Glomerular endothelial cell (primary cell): ENCODE measurements at regions not wholly inside any gene's neighbourhood (a gene's known extent, or its start where the extent isn't known, plus 50 kb on each side); places are given as distances from the start of the nearest gene placed in this dataset.

Experiments
- DNase-seq: peaks from one replicate; pipeline ENCODE4 v3.0.0-alpha.2; 2011; ENCODE audit warnings: low read depth, low spot score; ENCODE audit errors: extremely low read depth

DNA sequence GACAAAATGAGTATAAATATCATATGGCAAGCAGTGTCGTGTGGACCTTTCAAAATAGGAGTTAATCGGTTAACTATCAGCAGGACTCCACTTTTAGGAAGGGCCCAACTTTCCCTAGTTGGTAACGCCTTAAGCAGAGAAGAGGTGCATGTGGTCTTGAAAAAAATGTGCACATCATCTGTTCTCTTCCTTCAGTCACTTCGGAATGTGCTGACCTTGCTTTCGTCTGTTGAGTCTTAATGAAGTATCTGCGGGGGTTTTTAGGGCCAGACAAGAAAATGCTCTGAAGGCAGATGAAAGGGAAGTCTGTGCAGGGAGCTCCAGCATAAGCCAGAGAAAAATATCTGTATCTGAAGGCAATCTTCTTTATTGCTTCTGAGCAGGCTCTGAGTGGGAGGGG, 185.2 kb downstream of the AEBP2 start:
- no peak for DNase-seq

DNA sequence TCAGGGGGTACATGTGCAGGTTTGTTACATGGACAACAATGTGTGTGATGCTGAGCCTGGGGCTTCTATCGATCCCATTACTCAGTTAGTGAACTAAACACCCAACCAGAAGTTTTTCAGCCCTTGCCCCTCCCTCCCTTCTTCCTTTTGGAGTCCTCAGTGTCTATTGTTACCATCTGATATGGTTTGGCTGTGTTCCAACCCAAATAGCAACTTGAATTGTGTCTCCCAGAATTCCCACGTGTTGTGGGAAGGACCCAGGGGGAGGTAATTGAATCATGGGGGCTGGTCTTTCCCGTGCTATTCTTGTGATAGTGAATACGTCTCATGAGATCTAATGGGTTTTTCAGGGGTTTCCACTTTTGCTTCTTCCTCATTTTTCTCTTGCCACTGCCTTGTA, 186.3 kb downstream of the AEBP2 start:
- peak; percentile 47 for DNase-seq

DNA sequence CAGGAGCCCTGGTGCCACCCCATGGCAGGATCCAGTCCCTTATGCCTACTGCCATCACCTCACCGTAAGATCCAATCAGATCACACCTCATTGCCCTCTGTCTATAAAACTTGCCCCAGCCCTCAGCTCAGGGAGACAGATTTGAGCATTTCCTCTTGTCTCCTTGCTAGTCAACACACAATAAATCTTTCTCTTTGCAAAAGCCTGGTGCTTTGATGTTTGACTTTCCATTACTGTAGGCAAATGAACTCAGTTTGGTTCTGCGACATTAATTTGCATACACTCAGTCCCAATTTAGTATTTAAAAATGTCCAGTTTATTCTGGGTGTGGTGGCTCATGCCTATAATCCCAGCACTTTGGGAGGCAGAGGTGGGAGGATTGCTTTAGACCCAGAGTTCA, 188.4 kb downstream of the AEBP2 start:
- DNase-seq: no peak

DNA sequence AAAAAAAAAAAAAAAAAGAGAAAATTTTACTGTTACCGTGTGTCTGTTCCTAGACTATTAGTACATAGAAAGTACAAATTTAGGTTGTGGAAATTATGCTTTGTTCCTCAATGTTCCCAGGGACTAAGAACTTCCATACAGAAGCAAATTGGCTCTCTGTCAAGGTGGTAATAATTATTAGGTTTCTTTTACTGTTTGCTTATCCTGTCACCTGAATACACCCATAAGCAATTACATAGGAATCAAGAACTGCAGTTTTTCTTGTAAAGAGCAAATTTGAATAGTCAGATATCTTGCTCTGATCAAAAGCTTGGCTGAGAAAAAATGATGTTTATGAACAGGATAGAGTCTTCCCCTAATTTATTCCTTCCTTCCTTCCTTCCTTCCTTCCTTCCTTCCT, 191.2 kb downstream of the AEBP2 start:
- no peak for DNase-seq

DNA sequence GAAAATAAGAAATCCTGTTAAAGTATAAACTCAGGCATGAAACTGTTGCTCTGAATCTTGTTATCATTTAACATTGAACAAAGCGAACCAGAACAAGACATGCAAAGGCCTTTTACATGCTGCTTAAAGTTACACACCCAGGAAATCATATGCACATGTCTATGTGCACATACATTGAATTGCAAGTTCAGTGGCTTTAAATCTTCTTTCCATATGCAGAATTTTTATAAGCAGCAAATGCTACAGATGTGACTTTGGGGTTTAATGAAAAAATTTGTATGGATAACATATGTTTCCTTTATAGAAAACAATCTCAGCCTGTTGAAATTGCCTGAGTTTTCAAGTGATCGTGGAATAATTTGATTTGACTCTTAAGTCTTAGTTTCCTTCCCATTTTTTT, 193.9 kb downstream of the AEBP2 start:
- no peak for DNase-seq

DNA sequence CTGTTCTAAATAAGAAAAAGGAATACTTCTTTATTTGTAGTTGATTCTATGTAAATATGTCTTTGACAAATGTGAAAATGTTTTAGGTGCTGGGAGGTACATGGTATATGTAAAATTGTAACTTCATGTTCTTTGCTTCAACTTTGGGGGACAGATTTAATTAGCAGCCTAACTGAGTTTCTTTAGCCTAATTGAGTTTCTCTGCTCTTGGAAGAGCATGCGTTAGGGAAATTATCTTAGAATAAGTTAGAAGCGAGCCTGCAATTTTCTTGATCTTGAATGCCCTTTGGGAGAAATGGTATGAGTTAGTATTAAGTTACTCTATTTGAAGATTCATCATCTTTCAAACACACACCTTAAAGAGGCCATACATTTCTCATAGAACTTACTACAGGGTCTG, 194.3 kb downstream of the AEBP2 start:
- DNase-seq: no peak

DNA sequence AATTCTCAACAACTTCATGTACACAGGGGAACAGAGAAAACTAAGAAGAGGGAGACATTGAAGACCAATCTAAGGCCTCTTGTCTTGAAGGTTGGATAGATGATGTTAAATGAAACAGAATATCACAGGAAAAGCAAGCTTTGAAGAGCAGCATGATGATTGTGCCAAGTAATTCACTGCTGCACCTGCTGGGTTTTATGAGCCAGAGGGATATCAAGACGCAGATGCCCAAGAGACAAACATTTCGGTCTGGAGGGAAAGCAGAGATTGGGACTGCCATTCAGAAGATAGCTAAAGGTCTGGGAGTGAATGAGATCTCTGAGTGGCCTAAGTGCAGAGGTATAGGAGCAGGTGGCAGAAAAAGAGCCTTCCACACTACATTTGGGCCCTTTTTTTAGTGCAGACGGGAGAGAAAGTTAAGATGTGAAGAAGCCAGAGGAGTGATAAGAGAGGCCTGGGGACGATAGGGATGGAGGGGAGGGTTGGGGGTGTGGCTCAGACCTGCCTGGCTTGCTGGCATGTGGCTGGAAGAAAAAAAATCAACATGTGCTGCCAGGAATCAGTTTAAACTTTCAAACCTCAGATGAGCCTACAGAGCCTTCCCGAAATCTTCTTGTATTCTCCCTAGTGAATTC, 200.6 kb downstream of the AEBP2 start:
- DNase-seq: no peak

DNA sequence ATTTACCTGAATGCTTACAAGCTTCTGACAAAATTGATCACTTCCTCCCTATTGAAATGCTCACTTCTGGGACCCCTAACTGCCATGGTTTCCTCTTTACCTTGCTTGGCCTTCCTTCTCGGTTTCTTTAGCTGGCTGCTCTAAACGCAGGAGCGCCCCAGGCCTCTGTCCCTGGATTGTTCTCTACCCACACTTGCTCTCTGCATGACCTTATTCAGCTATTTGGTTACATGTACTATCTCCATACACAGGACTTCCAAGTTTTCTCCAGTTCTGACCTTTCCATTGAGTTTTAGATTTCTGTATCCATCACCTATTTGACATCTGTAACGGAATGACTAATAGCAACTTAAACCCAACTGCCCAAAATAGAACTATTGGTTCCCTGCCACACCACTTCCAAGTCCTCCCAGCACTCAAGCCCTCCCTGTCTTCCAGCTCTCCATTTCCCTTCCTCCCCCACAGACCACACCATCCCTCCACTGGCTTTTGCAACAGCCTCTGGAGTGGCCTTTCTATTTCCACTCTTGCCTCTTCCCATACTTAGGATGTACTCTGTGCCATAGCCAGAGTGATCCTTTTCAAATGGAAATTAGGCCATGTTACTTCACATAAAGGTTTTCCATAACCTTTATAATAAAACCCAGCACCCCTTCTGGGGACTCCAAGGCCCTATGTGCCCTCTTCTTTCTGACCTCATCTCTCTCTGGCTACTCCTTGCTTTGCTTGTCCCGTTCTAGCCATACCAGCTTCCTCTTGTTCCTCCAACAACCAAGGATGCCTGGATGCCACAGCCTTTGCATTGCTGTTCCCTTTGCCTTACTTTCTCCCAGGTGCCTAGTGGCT, 202.2 kb downstream of the AEBP2 start:
- no peak for DNase-seq

DNA sequence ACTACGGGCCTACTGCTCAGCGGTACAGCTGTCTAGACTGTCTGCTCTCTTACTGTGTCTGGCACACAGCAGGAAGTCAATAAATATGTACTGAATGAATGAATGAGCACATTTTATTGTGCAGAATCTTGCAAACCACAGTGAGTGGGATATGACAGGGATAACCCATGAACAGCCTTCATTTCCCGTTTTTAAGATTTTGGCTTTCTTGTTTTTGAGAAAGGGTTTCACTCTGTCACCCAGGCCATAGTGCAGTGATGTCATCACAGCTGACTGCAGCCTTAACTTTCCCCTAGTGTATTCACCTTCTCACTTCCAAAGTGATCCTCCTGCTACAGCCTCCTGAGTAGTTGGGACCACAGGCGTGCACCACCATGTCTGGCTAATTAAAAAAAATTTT, 203.1 kb downstream of the AEBP2 start:
- DNase-seq: no peak

DNA sequence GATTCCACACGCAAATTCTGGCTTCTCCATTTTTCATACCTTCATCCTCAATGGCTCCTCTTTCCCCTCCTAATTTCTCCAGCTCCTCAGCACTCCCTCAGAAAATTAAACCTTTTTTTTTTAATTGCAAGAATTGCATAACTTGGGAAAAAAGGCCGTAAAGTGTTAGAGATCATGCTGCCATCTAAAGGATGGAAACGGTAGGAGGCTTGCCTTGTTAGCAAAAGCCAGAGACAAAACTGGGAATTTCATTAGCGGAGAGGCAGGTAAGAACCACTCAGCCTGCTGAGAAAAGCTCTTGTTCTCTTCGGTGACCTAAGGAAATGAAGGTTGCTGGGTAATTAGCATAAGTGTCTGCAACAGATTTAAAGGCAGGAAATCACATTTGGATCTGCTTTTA, 204.3 kb downstream of the AEBP2 start:
- peak; percentile 70 for DNase-seq

DNA sequence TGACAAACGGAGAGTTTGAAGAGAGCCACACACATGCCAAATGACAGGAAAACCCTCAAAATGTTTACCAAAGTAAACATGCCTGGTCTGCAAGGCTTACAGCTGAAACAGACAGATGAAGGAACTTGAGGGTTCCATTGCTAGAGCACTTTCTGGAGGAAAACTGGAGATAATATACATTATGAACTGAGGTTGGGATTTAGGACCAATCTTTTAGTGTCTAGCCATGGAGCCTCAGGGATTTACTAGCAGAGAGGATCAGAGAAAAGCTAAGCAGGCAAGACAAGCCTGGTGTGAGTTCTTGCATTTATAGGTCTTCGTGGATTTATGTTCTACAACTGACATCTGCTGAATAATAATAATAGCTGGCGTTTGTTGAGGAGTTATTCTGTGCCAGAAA, 205.3 kb downstream of the AEBP2 start:
- DNase-seq: no peak

DNA sequence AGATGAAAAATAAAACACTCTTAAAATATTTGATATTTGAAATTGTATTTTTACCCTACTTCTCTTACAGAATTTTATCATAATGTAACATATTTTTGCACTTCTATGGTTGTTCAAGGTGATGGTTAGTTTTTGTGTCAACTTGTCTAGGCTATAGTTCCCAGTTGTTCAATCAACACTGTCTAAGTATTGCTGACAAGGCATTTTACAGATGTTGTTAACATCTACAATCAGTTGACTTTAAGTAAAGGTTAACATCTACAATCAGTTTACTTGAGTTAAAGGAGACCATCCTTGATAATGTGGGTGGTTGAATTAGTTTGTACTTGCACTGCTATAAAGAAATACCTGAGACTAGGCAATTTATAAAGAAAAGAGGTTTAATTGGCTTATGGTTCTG, 206.5 kb downstream of the AEBP2 start:
- DNase-seq: no peak

DNA sequence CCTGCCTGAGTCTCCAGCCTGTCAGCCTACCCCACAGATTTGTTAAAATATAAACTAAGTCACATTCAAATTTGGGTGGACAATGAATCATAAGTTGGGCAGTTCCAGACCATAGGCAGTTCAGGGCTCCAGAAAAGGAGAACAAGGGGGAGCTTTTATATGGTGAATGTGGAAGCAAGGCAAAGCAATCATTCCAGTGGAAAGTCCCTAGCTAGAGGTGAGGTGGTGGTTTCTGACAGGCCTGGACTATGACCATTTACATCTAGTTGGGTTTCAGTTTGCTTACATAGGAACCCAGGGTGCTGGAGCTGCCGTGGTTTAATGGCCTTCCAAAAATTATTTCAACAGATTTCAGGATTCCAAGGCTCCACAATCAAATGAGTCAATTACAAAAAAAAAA, 207.3 kb downstream of the AEBP2 start:
- DNase-seq: no peak

DNA sequence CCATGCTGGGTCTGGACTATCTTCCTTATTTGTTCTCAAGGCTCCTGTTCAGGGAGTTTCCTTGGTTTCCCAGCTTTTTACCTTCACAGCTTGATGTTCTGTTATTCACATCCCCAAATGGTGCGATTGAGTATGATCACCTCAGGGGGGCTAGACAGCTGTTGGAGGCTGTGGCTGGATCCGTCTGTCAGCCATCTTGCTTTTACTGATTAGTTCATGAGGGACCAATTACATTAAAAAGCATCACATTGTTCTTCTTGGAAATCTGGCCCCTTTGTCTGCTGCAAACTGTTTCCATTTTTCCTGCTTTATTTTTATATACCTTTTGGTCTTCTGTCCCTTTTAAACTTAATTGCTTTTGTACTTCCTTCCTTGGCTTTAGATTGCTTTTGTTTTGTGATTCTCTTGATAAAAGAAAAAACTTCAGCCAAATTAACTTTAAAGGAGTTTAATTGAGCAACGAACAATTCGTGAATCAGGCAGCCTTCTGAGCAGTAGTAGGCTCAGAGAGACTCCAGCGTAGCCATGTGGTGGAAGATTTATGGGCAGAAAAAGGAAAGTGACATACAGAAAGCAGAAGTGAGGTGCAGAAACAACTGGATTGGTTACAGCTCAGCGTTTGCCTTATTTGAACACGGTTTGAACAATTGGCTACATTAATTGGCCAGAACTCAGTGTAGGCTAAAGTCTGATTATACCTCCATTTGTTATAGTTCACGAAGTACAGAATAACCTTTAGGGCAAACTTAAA, 208.7 kb downstream of the AEBP2 start:
- no peak for DNase-seq

DNA sequence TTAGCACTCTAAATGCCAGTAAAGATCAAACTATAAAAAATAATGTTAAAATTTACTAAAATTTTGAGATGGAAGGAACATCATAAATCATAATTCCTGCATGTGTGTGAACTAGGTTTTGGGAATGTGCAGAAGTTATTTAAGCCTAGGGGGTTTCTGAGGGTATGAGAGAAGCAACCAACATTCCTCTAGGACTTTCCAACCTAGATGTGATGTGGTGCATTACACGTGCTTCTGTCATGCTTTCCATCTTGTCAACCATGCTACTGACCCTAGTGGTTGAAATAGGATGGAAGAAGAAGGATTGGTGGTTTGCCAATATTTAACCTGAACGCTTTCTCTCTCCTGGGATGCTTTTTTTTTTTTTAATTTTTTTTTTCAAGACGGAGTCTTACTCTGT, 209.3 kb downstream of the AEBP2 start:
- DNase-seq: no peak

DNA sequence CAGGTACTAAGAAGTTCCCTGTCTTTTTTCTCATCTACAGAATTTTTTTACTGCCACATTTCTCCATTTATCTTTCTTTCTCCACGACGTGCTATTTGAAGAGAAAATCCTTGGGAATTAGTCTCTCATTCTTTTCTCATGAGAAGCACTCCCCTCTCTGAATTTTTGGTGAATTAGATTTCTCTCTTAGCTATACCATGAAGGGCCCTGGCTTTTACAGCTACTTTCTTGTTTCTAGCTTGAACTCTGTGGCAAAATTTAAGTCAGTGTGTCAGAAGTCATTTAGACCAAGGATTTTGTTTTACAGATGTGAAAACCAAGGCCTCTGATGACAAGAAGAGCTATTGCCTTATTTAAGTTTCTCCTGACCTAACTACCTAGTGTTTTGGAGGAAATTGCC, 213.1 kb downstream of the AEBP2 start:
- no peak for DNase-seq

DNA sequence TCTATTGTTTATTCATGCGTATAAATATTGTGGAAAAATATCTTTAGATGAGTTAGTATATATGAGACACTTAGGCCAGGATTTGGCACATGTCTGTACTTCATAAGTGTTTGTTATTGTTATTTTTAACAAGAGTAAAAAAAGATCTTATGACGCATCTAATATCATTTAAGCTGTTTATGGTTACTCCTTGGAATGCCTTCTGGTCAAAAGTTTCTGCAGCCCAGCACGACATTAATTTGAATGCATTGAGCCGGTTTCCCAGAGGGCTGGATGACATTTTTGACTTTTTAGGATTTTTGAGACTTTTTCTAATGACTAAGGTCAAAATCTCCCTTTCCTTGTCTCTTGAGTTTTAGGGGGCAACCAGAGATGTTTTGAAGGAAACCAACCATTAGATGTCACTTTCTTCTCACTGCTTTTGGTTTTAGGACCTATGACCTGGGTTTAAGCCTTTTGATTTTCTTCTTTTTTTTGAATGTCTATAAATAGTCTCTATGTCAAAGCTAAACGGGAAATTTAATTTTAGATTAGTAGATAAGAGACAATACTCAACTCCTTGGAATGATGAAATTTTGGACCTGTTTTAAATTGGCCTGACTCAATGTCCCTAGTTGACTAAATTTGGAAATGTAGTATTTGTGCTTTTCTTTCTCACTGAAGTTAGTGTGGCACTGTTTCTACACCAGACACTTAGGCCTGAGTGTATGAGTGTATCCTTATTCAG, 215.5 kb downstream of the AEBP2 start:
- DNase-seq: peak; percentile 18

DNA sequence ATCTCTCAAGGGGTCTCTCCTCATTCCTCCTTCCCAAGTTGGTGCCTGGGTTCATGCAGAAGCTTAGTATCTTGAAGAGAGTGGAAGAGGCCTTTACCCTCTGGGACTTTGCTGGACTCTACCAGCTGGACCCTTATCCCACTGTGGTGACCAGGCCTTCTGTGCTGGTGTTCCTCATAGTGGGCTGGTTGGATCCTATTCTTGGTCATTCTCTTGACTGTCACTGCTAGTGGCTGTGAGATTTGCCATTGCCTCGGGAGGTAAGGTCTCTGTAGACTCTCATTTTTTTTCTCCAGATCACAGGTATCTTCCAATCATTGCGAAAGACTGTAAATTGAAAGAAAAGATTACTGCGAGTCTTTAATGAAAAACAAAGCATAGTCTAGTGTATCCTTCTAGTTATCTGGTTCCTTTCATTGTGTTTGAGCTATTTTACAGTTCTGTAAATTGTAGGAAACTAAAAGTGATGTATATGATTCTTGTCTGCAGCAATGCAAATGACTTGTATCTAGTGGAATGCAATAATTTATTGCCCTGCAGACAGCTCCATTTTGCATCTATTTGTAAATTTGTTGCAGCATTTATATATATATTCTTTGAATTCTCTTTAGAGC, 217.9 kb downstream of the AEBP2 start:
- no peak for DNase-seq

DNA sequence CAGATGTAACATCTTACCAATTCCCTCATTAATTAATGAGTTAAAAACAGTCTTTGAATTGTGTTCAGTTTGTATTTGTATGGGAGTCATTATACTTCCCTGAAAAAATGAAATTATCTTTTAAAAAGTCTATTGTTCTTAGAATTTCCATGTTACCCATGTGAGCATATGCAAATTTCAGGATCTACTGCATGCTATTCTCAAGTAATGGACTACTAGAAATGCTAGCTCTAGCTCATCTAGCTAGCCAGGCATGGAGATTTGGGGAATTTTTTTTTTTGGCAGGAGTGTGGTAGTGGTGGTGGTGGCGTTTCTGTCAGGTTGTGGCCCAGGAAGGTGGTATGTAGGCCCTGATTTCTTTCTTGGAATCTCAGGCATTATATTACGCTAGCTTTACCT, 218.4 kb downstream of the AEBP2 start:
- DNase-seq: no peak

DNA sequence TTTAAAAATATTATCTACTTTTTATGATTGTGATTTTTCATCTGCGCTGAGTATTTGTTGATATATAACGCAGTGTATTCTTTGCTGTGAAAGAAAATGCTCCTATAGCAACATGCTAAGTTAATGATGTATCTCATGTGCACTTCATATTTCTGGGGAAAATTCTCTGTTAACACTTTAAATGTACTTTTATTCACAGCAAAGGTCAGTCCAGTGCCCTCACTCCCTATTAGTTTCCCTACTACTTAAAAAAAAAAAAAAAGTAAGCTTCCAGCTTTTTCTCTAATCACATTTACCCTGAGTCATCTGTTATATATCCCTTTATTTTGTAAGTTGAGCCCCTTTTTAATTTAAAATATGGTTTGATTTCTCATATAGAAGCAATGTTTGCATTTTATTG, 219.8 kb downstream of the AEBP2 start:
- no peak for DNase-seq

DNA sequence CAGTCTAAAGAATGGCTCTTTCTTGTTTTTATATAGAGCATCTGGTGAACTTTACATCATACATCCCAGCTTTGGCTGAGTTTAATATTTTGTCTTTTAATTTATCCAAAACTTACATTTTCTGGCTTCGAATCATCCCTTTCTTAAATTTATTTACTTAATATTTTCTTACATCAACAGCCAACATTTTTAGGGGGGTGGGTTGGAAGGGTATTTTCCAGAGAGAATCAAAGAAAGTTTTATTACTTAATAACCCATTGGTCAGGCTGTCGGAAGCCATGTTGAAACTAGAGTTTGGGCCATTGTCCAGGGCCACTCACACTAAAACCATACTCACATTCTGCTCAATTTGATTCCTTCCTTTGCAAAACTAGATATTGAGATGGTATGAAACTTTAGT, 220.2 kb downstream of the AEBP2 start:
- no peak for DNase-seq
